HepG2 (cell line): ENCODE measurements at regions not wholly inside any gene's neighbourhood (a gene's known extent, or its start where the extent isn't known, plus 50 kb on each side); places are given as distances from the start of the nearest gene placed in this dataset.
A peak's percentile ranks its signal among the peaks of the same experiment; 100 is the strongest.

Experiments
- CREB1 ChIP-seq, 2 experiments: fragments of 450-650 bp in 1 of 2; IDR thresholded peaks; 2 replicates each; pipeline ENCODE4 v1.6.1; 2016 to 2017; ENCODE audit warnings: control low read depth in 1 of 2, mild to moderate bottlenecking in 1 of 2, missing compliant biosample characterization in 1 of 2, missing genetic modification characterization in 1 of 2
- EED ChIP-seq: sonication (generic); formaldehyde crosslinking; IDR thresholded peaks from 2 replicates; pipeline ENCODE4 v1.5.0; 2020; ENCODE audit warnings: mild to moderate bottlenecking, missing genetic modification reagents
- ETV5 ChIP-seq: IDR thresholded peaks from 2 replicates; pipeline ENCODE4 v1.6.1; 2018; ENCODE audit warnings: missing biosample characterization, missing genetic modification reagents, inconsistent platforms, borderline replicate concordance
- HIVEP1 ChIP-seq: sonication (generic); formaldehyde crosslinking; IDR thresholded peaks from 2 replicates; pipeline ENCODE4 v1.4.0; 2020; ENCODE audit warnings: mild to moderate bottlenecking, missing genetic modification reagents
- MYPOP ChIP-seq: sonication (generic); formaldehyde crosslinking; IDR thresholded peaks from 2 replicates; pipeline ENCODE4 v1.8.1; 2023; ENCODE audit warnings: mild to moderate bottlenecking, moderate library complexity, missing genetic modification reagents
- NFKBIZ ChIP-seq: IDR thresholded peaks from 2 replicates; pipeline ENCODE4 v1.6.1; 2018; ENCODE audit warnings: missing genetic modification reagents, missing compliant biosample characterization
- SOX6 ChIP-seq, 2 experiments: fragments of 450-650 bp in 1 of 2; sonication (generic) in 1 of 2; formaldehyde crosslinking in 1 of 2; IDR thresholded peaks; 2 replicates each; pipeline versions ENCODE4 v1.4.0 to v1.6.1; 2017 to 2020; ENCODE audit warnings: antibody characterized with exemption in 1 of 2, mild to moderate bottlenecking in 1 of 2, missing genetic modification reagents in 1 of 2
- SP140L ChIP-seq: sonication (generic); formaldehyde crosslinking; IDR thresholded peaks from 2 replicates; pipeline ENCODE4 v1.4.0; 2020; ENCODE audit warnings: missing genetic modification reagents, borderline replicate concordance
- TEF ChIP-seq: sonication (generic); formaldehyde crosslinking; IDR thresholded peaks from 2 replicates; pipeline ENCODE4 v1.5.0; 2020; ENCODE audit warnings: missing genetic modification reagents
- TERF1 ChIP-seq: sonication (generic); formaldehyde crosslinking; IDR thresholded peaks from 2 replicates; pipeline ENCODE4 v1.8.0; 2022; ENCODE audit warnings: mild to moderate bottlenecking, missing genetic modification reagents, moderate library complexity
- ZFY ChIP-seq: sonication (generic); formaldehyde crosslinking; IDR thresholded peaks from 2 replicates; pipeline ENCODE4 v1.4.0; 2020; ENCODE audit warnings: missing genetic modification reagents
- ZNF136 ChIP-seq: sonication (generic); formaldehyde crosslinking; IDR thresholded peaks from 2 replicates; pipeline ENCODE4 v1.8.1; 2022; ENCODE audit warnings: low read depth, mild to moderate bottlenecking, moderate library complexity, missing genetic modification reagents
- ZNF430 ChIP-seq: sonication (generic); formaldehyde crosslinking; IDR thresholded peaks from 2 replicates; pipeline ENCODE4 v1.9.0; 2021; ENCODE audit warnings: mild to moderate bottlenecking, missing genetic modification reagents
- ZNF446 ChIP-seq: sonication (generic); formaldehyde crosslinking; IDR thresholded peaks from 2 replicates; pipeline ENCODE4 v1.5.0; 2020; ENCODE audit warnings: mild to moderate bottlenecking, missing genetic modification reagents
- ZNF670 ChIP-seq: sonication (generic); formaldehyde crosslinking; IDR thresholded peaks from 2 replicates; pipeline ENCODE4 v1.8.0; 2022; ENCODE audit warnings: mild to moderate bottlenecking, missing genetic modification reagents, borderline replicate concordance
- ZNF878 ChIP-seq: sonication (generic); formaldehyde crosslinking; IDR thresholded peaks from 2 replicates; pipeline ENCODE4 v1.8.1; 2023; ENCODE audit warnings: mild to moderate bottlenecking, missing genetic modification reagents, moderate library complexity
- TF ChIP-seq, protein P1 (sequence below): sonication (generic); formaldehyde crosslinking; IDR thresholded peaks from 2 replicates; pipeline ENCODE4 v1.4.0; 2020; ENCODE audit warnings: mild to moderate bottlenecking, missing genetic modification reagents, borderline replicate concordance
- TF ChIP-seq, protein P2 (sequence below): sonication (generic); formaldehyde crosslinking; IDR thresholded peaks from 2 replicates; pipeline ENCODE4 v1.4.0; 2020; ENCODE audit warnings: missing genetic modification reagents

DNA sequence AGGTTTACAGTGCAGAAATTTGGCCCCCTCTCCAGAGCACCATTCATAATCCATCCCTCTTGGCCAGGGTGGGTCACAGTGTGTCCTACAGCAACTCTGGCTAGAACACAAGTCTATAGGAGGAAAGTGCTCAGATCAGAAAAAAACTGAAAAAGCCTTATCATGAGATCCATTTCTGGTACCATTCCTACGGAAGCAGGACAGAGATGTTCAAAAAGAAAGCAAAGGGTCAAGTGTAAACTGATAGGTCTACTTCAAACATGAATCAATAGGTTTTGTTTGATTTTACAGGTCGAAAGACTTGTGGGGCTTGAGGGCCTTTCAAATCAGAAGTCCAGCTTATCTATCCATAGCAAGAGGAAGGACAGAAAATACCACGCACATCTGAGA lies 326.4 kb downstream of the SOX9 start (continued):
- TF ChIP-seq, protein P1, sequence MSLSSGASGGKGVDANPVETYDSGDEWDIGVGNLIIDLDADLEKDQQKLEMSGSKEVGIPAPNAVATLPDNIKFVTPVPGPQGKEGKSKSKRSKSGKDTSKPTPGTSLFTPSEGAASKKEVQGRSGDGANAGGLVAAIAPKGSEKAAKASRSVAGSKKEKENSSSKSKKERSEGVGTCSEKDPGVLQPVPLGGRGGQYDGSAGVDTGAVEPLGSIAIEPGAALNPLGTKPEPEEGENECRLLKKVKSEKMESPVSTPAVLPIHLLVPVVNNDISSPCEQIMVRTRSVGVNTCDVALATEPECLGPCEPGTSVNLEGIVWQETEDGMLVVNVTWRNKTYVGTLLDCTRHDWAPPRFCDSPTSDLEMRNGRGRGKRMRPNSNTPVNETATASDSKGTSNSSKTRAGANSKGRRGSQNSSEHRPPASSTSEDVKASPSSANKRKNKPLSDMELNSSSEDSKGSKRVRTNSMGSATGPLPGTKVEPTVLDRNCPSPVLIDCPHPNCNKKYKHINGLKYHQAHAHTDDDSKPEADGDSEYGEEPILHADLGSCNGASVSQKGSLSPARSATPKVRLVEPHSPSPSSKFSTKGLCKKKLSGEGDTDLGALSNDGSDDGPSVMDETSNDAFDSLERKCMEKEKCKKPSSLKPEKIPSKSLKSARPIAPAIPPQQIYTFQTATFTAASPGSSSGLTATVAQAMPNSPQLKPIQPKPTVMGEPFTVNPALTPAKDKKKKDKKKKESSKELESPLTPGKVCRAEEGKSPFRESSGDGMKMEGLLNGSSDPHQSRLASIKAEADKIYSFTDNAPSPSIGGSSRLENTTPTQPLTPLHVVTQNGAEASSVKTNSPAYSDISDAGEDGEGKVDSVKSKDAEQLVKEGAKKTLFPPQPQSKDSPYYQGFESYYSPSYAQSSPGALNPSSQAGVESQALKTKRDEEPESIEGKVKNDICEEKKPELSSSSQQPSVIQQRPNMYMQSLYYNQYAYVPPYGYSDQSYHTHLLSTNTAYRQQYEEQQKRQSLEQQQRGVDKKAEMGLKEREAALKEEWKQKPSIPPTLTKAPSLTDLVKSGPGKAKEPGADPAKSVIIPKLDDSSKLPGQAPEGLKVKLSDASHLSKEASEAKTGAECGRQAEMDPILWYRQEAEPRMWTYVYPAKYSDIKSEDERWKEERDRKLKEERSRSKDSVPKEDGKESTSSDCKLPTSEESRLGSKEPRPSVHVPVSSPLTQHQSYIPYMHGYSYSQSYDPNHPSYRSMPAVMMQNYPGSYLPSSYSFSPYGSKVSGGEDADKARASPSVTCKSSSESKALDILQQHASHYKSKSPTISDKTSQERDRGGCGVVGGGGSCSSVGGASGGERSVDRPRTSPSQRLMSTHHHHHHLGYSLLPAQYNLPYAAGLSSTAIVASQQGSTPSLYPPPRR: peak; percentile 98
- peak; percentile 84; the same call in 1 of the 2 replicates for TF ChIP-seq ZNF878 (CRISPR knock-in tag)
- TF ChIP-seq CREB1 (IDR thresholded peaks at IDR 0.05): no peak
- peak; percentile 68 for TF ChIP-seq CREB1 (CRISPR knock-in tag; IDR thresholded peaks at IDR 0.05)
- TF ChIP-seq ZNF136 (CRISPR knock-in tag): no peak
- peak; percentile 49; the same call in 1 of the 2 replicates for TF ChIP-seq MYPOP (CRISPR knock-in tag)
- TF ChIP-seq, protein P2, sequence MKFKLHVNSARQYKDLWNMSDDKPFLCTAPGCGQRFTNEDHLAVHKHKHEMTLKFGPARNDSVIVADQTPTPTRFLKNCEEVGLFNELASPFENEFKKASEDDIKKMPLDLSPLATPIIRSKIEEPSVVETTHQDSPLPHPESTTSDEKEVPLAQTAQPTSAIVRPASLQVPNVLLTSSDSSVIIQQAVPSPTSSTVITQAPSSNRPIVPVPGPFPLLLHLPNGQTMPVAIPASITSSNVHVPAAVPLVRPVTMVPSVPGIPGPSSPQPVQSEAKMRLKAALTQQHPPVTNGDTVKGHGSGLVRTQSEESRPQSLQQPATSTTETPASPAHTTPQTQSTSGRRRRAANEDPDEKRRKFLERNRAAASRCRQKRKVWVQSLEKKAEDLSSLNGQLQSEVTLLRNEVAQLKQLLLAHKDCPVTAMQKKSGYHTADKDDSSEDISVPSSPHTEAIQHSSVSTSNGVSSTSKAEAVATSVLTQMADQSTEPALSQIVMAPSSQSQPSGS (CRISPR knock-in tag): 0 out of 2 replicates have a peak, but pooled peaks have one; percentile 38
- TF ChIP-seq TEF (CRISPR knock-in tag): no peak
- TF ChIP-seq ZNF670 (CRISPR knock-in tag): no peak
- no peak for TF ChIP-seq ZNF446 (CRISPR knock-in tag)
- TF ChIP-seq SOX6 (IDR thresholded peaks at IDR 0.05): no peak
- TF ChIP-seq SOX6 (CRISPR knock-in tag; IDR thresholded peaks at IDR 0.05): peak; percentile 92
- no peak for TF ChIP-seq EED
- TF ChIP-seq ZFY (CRISPR knock-in tag): no peak
- peak; percentile 92 for TF ChIP-seq ETV5 (CRISPR knock-in tag)
- TF ChIP-seq TERF1 (CRISPR knock-in tag): no peak
- peak; percentile 85 for TF ChIP-seq ZNF430 (CRISPR knock-in tag)
- TF ChIP-seq HIVEP1: no peak
- TF ChIP-seq NFKBIZ: 0 out of 2 replicates have a peak, but pooled peaks have one; percentile 48
- TF ChIP-seq SP140L: peak; percentile 46; the same call in 1 of the 2 replicates
